Left renal pelvis (tissue), 4 donors: ENCODE measurements at regions not wholly inside any gene's neighbourhood (a gene's known extent, or its start where the extent isn't known, plus 50 kb on each side); places are given as distances from the start of the nearest gene placed in this dataset.
"Not testable (repeated sequence)": the region's sequence is repeated elsewhere in the genome, so short reads cannot be mapped to it uniquely, and the experiment has no call there.

Source experiments
- DNase-seq, 4 donors: peaks; one replicate each; pipeline ENCODE4 v3.0.0-alpha.2; 2013; ENCODE audit warnings: low read depth in 4 of 4, low spot score in 3 of 4

DNA sequence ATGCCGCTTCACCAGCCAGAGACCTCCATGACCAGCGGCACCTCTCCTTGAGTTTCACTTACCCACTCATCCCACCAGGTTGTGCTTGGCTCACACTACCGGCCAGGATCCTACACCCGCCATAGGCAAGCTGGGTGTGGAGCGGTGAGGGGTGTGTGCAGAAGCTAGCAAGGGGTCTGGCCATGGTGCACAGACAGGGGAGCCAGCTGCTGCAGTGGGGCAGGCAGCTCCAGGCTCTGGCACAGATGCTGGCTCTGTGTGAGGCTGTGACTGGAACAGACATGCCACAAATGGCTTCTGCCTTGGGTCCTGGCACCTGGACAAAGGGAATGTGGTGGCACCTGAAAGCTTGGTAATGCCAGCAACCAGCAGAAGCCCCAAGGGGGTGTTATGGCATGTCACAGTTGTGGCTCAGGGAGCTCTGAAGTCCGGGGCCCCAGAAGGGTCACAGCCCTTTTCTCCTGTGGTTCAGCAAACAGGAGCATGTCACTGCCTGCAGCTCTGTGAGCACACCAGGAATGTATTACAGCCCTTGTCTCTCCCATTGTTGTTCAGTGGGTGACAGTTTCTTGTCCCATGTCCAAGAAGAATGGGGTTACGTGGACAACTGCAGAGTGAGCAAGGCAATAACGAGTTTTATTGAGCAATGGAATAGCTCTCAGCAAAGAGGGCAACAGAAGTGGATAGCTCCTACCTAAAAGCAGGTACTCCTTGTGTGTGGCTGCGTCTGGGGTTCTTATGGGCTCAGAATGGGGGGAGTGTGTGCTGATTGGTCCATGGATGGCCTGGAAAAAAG, 2791.0 kb upstream of the PCDH20 start:
- no peak for DNase-seq

DNA sequence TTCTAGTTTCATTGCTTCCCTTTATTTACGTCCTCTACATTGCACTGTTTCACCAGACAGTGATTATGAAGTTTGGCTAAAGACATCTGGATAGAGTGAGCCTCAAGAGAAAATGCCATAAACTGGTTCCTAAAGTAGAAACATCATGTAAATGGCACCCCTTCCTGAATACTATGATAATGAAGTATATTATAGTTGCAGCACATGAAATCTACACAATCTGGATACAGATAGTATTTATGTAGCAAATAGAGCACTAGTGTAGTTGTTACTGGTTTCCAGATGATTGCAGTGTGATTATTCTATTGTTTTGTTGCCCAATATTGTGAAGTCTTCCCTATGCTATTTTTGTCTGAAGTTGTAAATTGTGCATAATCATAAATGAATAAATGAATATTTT, 2786.9 kb upstream of the PCDH20 start:
- no peak for DNase-seq

DNA sequence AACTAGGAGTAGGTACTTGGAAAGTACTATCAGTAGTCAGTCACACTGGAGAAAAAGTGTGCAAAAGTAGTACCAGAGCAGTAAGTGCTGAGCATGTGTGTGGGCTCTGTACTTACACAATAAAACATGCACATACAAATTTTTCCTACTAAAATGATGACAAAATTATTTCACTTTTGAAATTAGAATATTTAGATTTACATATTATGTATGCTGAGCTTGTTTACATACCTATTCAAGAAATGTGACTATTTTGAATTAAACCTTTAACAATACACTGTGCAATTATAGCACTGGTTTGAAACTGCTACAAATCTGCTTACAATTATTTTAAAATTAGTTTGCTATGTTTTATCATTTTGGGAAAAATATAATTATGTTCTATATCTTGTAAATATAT, 2781.6 kb upstream of the PCDH20 start:
- DNase-seq = no peak

DNA sequence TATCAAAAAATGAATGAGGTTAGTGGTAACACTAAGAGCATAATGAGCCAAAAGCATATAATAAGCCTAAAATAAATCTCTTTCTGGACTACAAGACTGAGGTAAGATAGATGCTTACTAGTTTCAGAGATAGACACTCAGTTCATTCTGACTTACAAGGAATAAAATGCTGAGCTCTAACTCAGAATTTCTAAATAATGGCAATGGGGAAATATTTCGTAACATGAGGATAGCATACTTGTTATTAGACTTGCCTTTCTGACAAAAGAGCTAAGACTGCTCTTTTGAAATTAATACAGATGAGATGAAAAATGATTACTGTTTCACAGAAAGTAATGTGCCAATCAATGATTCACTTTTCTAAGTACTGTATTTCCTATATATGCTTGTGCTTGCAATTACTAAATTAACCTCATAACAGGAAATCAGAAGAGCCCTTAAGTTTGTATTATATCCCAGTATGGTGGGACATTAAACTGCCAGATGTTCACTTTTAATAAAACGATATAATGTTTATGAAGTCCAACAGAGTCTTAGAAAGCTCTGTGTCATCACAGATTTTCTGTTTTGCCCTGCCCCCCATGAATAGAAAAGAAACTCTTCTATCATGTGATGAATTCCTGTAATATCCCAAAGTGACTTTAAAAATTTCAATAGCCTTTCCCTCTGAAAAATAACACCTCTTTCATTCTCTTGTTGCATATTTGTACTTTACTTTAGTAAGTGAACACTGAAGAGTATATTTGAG, 2771.0 kb upstream of the PCDH20 start:
- no peak for DNase-seq

DNA sequence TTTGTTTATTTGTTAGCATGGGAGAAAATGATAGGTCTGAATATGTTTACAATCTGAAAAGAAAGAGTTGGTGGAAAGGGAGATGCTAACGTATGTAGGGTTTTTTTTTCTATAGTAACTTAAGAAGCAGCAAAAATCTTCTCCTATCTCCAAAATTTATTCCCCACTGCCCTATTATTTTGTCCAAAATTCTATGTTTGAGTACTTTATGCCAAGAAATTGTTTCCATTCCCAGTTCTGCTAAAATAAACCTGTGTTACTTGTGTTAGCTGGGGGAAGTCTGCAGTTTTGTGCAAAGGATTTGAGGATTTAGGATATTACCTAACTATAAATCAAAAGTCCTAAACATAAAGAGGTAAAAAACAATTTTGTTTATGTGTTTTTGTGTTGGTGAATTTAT, 2770.4 kb upstream of the PCDH20 start:
- no peak for DNase-seq

DNA sequence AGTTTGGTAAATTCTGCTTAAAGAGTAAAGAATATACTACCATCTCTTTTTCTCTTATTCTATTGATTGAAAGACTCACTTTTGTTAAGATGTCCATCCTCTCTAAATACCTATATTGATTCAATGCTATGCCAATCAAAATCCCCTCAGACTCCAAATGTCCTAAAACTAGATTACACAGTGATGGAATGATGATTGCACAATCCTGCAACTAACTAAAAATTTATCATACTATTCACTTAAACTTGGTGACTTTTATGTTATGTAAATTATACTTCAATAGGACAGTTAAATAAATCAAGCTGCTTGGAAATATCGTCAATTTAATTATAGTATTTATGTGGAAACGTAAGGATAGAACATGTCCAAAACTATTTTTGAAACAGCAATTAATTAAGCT, 2765.1 kb upstream of the PCDH20 start:
- no peak for DNase-seq

DNA sequence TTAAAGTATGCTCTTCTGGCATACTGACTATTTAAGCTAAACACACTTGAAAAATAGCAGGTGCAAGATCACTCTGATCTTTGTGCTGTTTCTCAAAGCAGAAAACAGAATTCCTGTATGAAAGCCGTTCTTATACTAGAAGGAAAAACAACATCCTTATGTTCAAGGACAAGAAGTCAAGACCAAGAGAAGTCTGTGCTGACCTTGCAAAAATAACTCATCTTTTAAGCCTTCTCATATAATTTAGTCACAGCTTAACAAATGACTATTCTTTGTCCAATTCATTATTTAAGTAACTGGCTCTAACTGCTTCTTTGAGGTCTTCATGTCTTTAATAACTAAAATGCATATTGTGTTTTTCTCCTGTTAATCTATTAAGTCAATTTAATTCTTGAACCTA, 2750.2 kb upstream of the PCDH20 start:
- no peak for DNase-seq

DNA sequence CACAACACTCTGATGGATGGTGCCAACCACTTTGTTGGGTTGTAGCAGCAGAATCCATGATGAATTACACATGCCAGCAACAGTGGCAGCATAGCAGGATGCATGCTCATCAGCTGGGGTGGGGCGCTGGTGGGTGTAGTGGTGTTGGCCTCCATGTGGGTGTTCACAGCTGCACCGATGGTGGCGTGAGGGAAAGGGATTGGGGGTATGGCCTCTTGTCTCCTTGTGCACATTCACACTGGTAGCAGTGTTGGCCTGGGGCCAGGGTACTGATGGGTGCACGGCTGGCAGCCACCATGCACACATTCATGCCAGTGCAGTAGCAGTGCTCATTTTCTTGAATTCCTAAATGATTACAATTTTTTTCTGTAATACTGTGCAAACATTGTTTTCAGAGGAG, 2748.8 kb upstream of the PCDH20 start:
- no peak for DNase-seq

DNA sequence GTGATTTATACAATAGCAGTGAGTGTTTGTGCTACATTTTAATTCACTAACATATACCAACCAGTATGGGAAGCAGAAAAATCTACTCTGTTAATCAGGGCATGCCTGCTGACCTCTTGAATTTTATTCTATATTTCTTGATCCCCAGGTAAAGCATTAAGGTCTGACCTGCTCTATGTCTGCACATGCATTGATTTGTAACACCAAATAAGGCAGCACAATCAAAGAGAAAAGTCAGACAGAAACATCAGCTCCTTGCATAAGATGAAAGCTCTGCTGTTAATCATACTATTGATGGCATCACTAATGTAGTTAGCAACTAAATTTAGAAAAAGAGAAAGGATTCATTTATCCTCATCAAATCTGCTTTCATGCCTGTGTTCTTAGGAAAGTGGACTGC, 2744.8 kb upstream of the PCDH20 start:
- no peak for DNase-seq

DNA sequence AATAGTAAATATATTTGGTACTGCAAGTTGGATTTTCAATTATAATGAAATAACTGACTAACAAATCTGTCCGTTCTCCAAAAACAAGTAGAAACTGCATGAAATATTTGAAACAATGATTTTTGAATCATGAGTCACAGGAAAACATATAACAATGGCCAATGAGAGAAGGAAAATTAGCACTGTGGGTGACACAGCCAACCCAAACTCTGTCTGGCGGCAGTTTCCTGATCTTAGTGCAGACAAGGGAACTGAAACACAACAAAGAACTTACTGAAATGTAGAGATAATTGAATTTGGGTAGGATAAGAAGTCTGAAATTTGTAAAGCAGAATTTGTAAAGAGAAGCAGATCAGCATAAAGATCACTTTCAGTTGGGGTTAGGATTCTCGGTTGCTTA, 2743.3 kb upstream of the PCDH20 start:
- no peak for DNase-seq

DNA sequence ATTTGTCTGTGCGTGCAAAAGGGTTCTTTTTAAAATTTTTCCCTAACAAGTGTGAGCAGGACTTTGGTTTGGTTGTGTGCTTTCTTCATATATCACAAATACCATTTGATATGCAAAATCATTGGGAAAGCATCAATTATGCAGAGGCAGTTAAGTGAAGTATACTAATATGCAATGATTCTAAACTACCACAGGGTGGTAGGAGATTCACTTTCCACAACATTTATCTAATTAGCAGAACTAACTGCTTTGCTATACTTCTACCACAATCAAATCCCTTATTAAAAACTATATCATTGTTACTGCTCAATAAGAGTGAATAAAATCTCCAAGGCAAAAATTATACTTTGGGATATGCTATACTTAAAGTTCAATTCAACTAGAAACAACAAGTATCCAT, 2738.9 kb upstream of the PCDH20 start:
- DNase-seq = no peak

DNA sequence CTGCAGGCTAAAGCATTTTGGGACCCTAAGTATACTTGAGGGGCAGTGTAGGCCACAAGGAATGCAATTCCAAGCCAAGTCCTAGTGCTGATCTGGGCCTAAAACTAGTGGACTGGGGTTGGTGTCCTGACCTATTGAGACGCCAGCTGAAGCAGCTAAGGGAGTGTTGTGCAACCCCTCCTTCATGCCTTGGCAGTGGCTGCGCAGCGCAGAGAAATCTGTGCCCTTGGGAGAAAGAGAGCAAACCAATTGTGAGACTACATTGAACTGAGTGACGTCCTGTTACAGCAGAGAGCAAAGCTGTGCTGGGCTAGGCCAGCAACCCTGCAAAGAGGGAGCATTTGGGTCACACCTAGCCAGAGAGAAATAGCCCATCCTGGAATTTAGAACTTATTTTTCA, 2715.0 kb upstream of the PCDH20 start:
- DNase-seq = no peak

DNA sequence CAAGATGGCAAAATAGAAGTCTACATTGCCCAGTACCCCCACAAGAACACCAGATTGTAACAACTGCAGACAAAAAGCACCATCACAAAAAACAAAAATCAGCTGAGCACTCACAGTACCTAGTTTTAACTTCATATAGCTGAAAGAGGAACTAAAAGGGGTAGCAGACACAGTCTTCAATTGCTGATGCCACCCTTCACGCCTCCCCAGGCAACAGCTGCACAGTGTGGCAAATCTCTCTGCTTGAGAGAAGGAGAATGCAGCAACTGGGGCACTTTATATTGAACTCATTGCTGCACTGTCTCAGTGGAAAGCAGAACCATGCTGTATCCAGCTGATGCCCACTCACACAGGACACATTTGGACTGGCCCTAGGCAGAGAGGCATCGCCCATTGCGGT, 2714.5 kb upstream of the PCDH20 start:
- no peak for DNase-seq

DNA sequence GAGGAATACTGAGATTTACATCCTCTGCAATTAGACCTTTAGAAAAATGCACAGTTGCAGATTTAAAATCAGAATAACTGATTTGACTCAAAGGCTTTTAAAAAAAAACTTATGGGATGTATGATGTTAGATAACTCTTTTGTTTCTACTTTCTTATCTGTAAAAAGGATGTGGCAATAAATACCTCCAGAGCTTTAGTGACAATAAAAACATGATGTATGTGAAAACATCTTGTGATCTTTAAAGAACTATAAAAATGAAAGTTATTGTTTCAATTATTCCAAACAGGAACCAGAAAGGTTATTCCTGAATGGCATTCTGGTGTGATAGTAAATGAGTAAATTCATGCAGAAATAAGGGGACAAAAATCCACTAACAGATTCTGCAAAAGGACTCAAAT, 2712.2 kb upstream of the PCDH20 start:
- DNase-seq = no peak

DNA sequence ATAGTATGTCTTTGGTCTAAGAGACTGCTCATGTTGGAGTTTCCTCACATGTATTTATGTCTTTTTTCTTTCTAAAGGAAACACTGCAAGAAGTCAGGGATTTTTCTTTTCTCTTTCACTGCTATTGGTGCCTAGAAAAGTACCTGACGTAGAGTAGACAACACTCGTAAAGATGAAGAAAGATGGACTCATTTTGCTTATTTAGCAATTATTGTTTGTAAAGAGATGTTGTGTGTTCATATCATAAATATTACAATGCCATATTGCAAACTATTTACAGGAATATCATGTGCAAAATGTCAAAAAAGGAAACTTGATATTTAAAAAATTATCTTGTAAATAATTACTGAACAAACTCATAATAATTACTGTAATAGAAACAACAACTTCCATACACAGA, 2711.5 kb upstream of the PCDH20 start:
- DNase-seq = no peak

DNA sequence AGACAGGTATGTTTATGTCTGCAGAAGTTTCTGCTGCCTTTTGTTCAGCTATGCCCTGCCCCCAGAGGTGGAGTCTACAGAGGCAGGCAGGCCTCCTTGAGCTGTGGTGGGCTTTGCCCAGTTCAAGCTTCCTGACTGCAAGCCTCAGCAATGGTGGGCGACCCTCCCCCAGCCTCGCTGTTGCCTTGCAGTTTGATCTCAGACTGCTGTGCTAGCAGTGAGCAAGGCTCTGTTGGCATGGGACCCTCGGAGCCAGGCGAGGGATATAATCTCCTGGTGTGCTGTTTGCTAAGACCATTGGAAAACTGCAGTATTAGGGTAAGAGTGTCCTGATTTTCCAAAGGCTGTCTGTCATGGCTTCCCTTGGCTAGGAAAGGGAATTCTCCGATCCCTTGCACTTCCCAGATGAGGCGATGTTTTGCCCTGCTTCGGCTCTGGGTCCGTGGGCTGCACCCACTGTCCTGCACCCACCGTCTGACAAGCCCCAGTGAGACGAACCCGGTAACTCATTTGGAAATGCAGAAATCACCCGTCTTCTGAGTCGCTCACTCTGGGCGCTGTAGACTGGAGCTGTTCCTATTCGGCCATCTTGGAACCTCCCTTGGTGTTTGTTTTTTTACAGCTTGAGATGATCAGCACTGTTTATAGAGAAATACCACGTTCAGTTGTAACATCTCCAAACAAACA, 2705.5 kb upstream of the PCDH20 start:
- not testable (repeated sequence) for DNase-seq

DNA sequence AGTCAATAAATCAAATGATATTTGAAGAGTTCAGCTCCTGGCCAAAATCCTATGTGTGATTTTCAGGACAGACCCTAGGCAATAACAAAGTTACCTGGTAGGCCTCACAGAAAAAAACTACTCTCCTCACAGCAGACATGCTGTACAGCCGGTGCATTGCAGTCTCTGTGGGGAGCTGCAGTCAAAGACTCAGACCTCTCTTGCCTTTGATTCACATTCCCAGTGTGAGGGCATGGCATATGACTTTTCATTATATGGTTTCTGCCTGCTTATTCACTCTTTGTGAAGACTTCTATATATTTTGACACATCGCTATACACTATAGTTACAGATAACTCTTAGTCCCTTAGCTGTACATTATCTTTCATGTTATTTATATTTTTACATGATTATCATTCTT, 2684.3 kb upstream of the PCDH20 start:
- DNase-seq = no peak

DNA sequence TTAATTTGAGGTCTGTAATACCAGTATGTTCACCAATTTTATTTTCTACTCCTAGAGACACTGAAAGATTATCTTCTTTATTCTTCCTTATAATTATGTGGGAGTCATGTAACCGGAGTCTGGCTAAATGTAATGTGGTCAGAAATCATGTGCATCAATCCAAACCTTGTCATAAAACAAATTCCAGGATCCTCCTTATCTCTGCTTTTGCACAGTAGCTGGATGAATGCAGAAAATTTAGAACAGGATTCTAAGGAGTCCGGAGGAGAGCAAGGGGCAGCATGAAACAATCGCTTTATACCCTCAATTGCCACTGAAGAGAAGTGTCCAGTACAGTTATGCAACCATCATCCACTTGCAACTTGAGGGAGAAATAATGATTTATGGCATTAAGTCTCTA, 2674.7 kb upstream of the PCDH20 start:
- no peak for DNase-seq

DNA sequence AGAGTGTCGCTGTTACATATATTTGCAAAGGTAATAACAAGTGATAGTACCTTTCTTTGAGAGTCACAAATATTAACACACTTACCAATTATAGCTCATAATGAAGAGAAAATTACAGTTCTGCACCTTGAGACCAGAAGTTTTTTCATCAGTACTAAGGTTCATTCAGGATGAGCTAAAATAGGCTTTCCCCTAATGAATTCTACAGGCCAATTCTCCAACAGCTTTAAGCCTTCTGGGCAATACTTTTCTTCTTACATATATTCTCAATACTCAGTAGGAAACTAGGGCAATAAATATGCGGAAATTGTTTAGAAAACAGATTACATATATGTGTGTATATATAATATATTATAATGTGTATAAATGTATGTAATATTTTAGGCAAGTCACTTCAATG, 2672.8 kb upstream of the PCDH20 start:
- DNase-seq = no peak

DNA sequence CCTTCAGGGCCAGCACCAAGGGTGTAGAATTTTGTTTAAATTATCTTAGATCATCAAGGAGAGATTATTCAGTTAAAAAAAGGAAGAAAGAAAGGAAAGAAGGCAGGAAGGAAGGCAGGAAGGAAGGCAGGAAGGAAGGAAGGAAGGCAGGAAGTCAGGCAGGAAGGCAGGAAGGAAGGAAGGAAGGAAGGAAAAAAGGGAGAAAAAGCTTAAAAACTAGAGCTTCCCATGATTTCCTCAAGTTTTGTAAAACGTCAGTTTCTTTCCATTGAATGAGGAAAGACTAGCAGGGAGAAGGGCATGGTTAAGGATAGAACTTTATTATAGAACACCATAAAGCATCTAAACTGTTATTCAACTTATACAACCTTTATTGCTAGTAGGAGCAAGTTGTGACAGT, 2672.0 kb upstream of the PCDH20 start:
- no peak for DNase-seq

DNA sequence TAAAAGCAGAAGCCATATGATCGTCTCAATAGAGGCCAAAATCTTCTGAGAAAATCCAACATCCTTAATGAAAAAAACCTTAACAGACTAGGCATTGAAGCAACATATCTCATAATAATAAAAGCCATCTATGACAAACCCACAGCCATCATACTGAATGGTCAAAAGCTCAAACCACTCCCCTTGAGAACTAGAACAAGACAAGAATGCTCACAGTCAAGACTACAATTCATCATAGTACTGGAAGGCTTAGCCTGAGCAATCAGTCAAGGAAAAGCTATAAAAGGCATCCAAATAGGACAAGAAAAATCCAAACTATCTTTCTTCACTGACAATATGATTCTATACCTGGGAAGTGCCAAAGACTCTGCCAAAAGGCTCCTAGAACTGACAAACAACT, 2668.2 kb upstream of the PCDH20 start:
- DNase-seq = no peak

DNA sequence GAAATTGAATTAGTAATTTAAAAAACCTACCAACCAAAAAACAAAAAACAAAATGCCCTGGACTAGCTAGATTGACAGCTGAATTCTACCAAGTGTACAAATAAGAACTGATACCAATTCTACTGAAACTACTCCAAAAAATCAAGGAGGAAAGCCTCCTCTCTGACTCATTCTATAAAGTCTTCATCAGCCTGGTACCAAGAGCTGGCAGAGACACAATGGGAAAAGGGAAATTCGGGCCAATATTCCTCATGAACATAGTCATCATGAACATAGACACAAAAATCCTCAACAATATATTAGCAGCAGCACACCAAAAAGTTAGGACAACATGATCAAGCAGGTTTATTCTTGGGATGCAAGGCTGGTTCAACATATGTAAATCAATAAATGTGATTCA, 2667.7 kb upstream of the PCDH20 start:
- no peak for DNase-seq
